NCI-H2171 treated with DMSO at 0.1 percent for 48 hours (cell line): ENCODE measurements at regions not wholly inside any gene's neighbourhood (a gene's known extent, or its start where the extent isn't known, plus 50 kb on each side); places are given as distances from the start of the nearest gene placed in this dataset.
"Not testable (repeated sequence)": the region's sequence is repeated elsewhere in the genome, so short reads cannot be mapped to it uniquely, and the experiment has no call there.

Source experiments
- DNase-seq: peaks from one replicate; lab custom pipeline; 2025; lab: John Stamatoyannopoulos, UW

DNA sequence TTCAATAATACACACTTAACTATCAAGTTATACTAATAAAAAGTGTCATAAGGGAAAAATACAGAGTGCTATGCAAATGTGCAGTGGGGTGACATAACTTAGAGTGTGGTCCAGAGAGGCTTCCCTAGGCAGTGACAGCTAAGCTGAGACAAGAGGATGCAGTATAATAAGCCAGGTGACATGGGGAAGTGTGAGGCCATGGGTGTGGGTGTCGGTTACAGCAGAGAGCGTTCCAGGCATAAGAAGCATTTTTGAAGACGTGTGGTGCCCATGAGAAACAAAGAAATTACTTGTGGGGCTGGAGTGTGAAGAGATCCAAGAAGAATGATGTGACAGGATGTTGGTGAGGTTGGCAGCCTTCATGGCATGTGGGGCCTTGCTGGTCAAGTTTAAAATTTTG is 78.1 kb upstream of the PICALM start:
- no peak for DNase-seq

DNA sequence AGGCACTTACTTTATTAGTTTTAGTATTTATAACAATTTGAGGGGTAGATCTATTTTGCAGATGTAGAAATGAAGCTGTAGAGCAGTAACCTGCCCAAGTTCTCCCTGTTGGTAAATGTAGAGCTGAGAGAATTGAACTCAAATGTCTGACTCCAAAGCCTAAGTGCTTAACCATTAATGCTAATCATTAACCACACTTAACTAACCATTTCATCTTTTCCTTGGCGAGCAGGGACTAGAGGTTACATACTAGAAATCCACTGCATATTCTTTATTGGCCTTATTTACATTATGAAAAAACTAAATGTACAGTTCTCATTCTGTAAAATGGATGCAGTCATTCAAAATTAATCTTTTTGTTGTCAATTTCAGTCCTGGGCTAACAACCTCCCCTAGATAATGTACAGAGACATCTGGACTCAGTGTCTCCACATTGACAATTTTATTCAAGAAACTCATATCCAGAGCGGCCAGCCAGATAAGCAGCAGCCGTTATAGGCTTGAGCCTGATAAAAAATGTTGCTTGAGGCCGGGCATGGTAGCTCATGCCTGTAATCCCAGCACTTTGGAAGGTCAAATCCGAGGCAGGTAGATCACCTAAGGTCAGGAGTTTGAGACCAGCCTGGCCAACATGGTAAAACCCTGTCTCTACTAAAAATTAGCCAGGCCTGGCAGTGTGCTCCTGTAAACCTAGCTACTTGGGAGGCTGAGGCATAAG is 76.7 kb upstream of the PICALM start:
- DNase-seq: no peak

DNA sequence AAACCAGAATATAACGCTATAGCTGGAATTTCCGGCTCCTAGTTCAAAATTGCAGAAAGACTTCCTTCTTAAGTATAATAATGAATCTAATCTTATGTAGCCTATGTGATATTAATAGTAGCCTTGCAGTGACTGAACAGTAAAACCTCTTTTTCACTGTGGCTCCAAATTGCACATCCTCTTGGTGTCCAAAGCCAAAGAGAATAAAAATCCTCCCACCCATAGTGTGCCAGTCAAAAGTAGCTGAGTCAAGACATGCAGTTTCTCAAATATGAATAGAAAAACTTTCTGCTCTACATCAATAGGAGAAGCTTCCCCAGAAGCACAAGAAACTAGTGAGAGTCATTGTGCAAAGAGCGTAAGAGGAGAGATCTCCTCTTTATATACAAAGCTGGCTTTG is 76.0 kb upstream of the PICALM start:
- no peak for DNase-seq

DNA sequence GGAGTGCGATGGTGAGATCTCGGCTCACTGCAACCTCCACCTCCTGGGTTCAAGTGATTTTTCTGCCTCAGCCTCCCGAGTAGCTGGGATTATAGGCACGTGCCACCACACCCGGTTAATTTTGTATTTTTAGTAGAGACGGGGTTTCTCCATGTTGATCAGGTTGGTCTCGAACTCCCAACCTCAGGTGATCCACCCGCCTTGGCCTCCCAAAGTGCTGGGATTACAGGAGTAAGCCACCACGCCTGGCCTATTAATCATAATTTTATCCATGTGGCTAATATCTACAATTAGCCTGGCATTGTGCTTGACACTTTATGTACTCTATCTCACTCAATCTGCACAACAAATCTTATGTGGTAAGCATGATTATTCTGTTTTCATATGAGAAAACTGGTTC is 75.2 kb upstream of the PICALM start:
- not testable (repeated sequence) for DNase-seq

DNA sequence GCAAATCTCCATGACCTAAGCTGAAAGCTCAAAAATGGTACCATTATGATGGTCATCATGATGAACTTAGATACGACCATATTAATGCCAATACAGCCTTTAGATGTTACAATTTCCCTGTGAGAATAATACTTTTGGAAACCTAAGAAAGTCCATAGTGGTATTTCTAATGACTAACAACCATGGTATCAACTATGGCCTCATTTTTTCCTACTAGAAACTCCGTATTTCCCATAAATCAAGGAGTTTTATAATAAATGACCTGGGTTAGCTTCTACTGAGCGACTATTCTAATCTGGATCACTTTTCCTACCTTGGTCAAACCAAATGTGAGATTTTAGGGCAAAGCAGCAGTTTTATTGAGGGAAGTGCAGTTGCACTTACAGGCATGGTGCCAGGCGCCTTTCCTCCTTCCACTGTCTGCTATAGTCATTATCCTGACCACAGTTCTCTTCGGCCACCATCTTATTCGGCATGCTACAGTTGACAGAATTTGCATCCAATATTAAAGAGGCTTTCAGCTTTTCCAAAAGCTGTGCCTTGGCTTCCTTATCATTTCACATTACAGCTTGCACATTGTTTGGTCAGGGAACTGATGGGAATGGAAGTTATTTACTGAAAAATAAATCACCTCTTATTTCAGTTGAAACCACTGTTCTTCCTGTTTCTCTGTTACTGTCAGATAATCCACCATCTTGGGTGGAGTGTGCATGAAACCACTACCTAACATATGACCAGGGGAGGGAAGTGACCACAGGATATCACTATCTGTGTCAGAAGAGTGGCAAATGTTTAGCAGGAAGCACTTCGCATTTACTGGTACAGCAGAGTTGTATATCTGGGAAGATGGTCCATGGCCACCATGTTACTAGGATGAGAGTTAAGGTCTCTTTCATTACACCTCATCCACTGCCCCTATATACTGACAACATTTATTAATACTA is 74.5 kb upstream of the PICALM start:
- no peak for DNase-seq

DNA sequence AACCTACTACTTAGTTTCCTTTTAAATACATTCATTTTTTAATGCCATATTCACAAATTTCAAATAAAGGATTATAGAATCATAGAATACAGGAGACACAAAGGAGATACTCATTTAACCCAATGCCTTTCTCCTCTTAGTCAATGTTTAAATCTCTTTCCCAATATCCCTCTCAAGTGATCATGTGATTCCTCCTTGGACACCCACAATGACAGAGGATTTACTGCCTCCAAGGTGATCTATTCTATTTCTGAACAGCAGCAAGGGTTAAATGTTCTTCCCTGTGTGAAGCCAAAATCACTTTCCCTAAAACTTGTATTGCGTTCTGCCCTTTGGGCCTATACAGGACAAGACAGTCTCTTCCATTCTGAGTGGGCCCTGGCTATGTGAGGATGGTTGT is 73.3 kb upstream of the PICALM start:
- DNase-seq: no peak

DNA sequence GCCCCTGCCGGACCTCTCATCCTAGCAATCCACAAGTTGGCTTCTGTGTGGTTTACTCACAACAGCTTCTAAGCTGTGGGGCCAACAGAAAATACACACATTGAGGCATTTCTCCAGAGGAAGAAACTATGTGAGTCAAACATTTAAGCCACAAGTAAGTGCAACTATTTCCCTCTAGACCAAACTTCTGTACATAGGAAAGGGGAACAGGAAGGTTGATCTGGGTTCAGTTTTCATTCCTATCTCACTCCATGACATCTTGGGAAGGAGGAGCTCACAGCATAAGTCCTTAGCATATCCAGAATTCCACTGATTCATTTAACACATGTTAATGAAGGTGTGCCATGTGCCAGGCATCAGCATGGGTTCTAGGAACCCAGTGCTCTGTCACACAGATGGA is 72.8 kb upstream of the PICALM start:
- DNase-seq: no peak

DNA sequence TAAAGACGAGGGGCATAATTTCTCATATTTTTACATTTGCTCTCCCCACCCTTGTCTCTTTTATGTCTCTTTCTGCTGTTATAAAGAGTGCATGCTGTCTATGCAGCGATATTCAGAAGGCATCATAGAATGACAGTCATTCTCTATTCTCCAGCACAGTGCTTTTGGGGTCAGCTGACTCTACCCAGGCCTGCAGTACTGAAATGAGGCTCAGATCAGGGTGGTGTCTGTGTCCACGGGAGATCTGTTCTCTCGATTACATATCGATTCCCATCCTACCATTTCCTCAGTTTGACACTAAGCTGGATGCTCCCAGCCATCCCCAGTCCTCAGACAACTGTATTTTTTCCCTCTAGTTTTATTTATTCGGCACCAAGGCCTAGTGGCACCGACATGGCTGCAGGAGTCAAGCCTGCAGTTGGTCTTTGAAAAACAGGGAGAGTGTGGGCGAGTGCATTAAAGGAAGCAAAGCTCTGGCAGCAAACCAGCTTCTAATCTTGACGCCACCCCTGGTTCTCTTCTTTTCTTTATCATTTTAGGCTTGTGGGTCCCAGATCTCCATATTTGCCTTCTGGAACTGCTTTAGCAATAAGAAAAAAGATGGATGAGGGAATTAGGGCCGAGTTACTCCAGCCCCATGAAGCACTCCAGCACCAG is 71.6 kb upstream of the PICALM start:
- DNase-seq: no peak

DNA sequence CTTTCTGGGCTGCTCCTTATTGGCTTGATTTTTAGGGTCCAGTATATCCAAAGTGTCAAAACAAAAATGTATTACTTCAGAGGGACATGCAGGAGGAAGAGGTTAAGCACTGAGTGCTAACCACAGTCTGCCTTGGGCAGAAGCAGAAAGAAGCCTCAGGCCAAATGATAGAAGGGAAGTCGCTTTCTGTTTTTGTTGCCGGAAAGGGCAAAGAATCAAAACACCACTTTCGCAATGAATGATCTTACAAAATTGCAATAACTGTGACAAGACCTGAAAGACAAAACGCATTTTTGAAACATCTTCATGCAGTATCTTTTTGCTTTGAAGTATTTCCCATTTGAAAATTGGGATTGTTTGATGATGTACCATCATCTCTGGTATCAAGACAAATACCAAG is 70.1 kb upstream of the PICALM start:
- no peak for DNase-seq

DNA sequence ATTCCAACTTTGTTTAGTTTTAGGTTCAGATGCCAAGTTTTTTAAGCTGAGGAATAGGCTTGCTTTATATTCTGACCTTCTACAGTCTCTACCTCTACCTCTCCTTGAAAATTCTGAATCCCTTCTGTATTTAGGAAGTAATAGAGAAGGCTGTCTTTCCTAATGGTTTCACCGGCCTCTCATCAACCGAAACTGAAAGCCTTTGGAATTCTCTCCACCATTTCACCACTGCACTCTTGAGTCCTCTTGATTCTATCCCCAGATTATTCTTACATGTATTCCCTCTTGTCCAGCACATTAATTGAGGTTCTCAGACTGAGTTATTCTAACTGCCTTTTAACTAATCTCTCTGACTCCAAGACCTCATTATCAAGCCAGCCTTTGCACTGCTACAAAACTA is 67.7 kb upstream of the PICALM start:
- no peak for DNase-seq

DNA sequence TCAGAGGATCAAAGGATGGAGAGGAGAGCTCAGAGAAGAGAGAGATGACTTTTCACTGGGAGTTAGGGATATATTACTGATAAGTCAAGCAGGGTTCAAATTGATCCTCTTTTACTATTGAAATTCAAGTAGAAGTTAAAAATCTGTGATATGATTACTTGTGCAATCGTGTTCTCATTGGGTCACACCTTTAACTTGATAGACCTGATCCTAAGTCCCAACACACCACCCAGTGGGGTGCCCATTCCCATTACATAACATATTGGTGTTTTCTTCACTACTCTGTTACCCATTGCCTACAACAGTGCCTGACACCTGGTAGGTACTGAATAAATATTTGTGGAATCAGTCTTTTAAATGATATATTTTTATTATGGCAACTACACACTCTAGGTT is 66.4 kb upstream of the PICALM start:
- no peak for DNase-seq

DNA sequence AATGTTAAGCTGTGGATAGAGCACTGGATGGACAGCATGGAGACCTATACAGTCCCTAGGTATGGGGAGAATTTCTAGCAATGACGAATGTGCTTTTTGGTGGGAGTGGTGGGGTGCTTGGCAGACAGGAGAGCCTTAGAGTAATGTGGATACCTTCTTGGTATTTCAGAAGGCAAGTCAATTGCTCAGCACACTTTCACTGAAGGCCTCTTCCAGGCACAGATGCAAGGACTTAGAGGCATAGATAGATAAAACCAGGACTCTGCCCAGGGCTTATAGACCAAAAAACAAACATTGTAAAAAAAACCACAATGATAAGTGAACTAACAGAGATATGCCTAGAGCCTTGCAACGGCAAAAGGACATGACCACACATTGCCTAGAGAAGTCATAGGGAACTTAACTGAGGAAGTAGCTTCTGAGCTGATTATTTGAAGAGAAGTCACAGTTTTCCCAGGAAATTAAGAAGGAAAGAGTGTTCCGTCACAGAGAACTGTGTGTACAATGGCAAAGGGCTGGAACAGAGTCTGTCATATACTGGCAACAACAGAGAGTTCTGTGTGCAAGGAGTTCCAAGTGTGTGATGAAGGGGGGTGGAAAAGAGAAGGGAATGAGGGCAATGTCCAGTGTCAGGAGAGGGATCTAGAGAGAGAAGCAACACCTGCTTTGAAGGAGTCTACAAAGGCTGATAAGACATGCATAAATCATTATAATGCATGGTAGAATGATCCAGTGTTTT is 65.9 kb upstream of the PICALM start:
- no peak for DNase-seq

DNA sequence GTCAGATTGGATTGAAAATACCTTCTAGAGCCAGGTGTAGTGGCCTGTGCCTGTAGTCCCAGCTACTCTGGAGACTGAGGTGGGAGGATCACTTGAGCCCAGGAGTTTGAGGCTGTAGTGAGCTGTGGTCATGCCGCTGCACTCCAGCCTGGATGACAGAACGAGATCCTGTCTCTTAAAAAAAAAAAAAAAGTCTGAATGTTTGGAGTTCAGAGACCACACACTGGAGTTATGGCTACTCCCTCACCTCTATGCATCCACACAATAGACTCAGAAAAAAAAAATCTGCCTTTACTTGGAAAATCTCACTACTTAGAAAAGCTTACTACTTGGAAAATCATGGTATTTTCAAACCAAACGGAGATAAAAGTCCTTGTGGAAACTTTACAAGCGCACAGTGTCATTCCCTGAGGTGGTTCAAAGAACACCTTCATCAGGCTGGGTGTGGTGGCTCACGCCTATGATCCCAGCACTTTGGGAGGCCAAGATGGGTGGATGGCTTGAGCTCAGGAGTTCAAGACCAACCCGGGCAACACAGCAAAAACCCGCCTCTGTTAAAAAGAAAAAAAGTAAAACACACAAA is 63.9 kb upstream of the PICALM start:
- no peak for DNase-seq

DNA sequence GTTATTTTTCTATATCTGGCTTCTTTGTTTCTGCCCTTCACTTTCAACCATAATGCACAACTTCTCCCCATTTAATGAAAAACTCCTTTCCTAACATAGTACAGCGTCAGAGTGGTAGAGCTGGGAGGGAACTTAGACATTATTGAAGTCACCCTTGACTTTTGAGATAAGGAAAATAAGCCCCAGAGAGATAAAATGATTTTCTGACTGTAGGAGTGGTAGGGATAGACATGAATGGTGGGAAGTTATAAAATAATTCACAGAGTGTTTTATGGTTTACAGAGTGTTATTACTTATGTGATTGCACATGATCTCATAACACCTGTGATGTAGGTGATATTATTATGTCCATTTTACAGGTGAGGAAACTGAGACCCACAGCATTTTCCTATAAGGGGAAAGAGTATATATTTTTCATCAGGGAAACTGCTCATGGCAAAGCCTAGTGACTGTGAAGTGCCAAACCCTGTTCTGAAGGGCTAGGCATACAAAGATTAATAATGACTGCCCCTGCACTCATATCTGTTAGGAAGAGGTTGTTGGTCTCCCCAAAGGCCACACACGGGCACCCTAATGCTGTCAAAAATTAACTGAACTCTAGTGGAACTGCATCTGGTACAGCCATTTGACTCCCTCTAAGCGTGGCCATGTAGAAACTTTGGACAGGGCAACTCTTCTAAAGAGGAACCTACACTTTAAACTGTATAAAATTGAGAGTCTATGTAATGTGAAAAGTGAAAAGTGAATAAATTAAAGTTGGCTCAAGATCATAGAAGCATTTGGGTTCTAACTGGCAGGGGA is 61.1 kb upstream of the PICALM start:
- DNase-seq: no peak

DNA sequence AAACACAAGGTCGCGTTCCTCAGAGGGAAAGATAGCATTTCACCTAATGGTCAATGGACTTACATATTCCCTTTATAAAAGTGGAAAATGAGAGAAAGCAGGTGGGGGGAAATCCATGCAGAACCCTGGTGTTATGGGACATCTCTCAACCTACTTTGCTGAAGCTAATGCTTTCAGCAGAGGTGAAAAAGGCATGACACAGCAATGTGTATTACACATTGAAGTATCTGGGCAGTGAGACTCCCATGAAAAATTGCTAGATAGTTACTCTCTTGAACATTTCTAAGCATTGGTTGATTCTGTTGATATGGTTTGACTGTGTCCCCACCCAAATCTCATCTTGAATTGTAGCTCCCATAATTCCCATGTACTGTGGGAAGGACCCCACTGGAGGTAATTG is 60.0 kb upstream of the PICALM start:
- DNase-seq: no peak

DNA sequence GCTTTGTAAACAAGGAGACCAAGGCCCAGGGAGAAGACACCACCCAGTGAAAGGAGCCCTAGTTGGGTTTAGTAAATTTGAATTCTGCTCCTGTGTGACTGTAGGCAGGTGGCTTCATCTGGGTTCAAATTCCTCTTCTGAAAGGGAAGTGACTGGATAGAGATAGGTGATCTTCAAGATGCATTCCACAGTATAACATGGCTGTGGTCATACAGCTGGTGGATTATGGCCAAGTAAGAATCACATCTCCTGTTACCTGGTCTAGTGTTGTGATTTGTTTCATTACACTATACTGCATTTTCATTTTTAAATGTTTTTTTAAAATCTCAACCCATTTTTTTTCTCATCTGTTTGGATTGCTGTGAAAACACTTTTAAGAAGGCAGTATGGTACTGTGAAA is 58.0 kb upstream of the PICALM start:
- no peak for DNase-seq

DNA sequence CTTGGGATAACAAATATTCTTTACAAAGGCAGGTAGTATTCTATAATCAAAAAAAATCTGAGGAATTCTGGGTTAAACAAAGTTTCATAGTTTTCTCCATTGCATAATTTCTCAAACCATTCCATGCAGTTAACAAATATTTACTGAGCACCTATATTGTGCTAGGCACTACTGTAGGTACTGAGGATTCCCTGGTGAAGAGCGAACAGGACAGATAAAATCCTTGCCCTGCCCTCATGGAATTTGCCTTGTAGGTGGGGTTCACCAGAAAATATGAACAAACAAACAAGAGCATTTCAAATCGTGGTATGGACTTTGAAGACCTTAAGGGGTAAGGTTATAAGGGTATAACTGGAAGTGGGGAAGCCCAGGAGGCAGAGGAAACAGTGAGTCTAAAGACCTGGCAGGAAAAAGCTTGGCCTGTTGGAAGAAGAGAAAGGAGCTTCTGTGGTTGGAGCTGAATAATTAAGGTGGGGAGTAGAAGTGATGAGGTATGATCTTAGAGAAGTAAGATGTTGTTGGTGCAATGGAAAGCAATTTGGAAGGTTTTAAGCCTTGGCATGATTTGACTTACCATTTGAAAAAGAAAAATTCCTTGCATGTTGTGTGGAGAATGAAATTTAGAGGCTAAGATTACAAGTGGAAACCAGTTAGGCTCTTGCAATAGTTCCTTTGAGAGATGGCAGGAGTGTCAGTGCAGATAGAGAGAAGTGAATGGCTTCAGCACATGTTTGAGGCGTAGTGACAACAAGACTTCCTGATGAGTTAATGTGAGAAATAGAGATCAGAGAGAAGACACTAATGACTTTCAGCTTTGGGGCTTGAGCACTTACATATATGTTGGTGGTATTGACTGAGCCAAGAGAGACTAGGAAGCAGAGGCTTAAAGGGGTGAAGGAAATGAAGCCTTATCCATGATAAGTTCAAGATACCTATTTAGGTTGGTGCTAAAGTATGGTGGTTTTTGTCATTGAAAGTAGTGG is 55.7 kb upstream of the PICALM start:
- DNase-seq: no peak

DNA sequence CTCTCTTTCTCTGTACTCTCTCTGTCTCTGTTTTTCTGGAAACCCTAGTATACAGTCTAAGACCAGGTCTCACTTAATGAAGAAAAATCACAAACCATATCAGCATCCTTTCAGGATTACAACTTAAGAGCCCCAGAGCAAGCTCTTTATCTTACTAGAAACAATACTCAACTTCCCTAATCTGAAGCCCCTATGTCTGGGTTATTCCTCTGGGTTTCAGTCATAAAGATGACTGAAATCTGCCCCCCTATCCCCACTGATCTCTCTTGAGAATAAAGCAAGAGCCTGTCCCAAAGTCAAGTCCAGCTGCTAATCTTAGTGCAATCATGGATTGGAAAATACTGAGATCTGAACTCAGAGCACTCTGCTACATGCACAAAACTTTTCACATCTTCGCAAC is 53.9 kb upstream of the PICALM start:
- DNase-seq: no peak

DNA sequence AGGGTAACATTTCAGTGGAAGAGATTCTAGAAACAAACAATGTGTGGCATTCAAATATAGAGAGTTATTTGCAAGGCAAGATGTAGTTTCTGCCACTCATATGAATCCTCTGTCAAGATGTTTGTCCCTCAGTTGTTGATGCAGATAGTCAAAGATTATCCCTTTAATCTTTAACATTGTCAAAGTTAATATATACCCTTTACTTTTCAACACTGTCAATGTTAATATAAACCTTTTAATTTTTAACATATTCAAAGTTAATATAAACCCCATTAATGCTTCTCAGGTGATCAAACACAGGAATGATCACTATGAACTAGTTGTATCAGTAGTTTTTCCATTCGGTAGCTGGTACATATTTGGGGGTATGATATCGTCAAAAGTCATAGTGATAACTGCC is 51.9 kb upstream of the PICALM start:
- no peak for DNase-seq

DNA sequence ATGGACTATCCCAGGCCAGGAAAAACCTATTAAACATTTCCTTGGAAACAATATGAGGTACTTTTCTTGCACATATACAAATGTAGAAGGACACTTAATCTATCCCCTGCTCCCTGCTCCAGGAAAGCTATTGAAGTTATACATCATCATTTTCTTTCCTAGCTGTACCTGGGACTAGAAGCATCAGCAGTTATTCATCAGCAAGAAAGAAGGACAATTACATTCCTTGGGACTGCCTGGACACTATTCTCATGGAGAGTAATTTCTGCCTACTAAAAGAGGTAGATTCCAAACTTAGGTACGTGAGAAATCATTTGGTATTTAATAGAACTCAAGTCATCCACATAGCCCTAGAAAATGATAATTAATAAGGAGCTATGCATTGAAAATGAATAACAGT is 51.0 kb upstream of the PICALM start:
- DNase-seq: no peak
